ENCODE measurements at regions not wholly inside any gene's neighbourhood (a gene's known extent, or its start where the extent isn't known, plus 50 kb on each side); places are given as distances from the start of the nearest gene placed in this dataset.

- H3K4me1 ChIP-seq, result peaks cover 0 to 4% (median 0%) of the 10 kb centered on the region in 4 donors
- no peak for DNase-seq (ENCODE audit: extremely low spot score)
- TF ChIP-seq POLR2AphosphoS5 (IDR thresholded peaks at IDR 0.05) (no peak), POLR2A (IDR thresholded peaks at IDR 0.05; ENCODE audit: low read depth) (no peak), EP300 (IDR thresholded peaks at IDR 0.05) (no peak), CTCF (IDR thresholded peaks at IDR 0.05) (no peak)
- no peaks in the 10 kb centered on the region for H3K9me3 ChIP-seq
- H3K4me3 ChIP-seq, result no peak overlapping the region
- no peaks in the 10 kb centered on the region for H3K36me3 ChIP-seq
- intact Hi-C loops (cut with DNase I), result no loop called here
- no peaks in the 10 kb centered on the region for H3K27me3 ChIP-seq
- WGBS, result 71% methylated on average over 11 of the region's 11 CpGs
- no peak overlapping the region for H3K27ac ChIP-seq (replicated peaks in 1 of 4)
Measured at GRCh38 chr3:178244733-178245709, 291.2 kb upstream of the KCNMB2 start.

- H3K36me3 ChIP-seq, result no peaks in the 10 kb centered on the region
Measured at GRCh38 chr3:178246004-178246403, 290.2 kb upstream of the KCNMB2 start.

GRCh38 chr3:178255315-178255714 lies 280.9 kb upstream of the KCNMB2 start:
- H3K27ac ChIP-seq (replicated peaks in 1 of 4), result no peak overlapping the region
- H3K36me3 ChIP-seq, result no peaks in the 10 kb centered on the region
- no peaks in the 10 kb centered on the region for H3K27me3 ChIP-seq
- H3K4me1 ChIP-seq, result no peaks in the 10 kb centered on the region
- intact Hi-C loops (cut with DNase I), result no loop called here
- no peak overlapping the region for H3K4me3 ChIP-seq
- no peak for DNase-seq (ENCODE audit: extremely low spot score)
- TF ChIP-seq CTCF (IDR thresholded peaks at IDR 0.05) (no peak), EP300 (IDR thresholded peaks at IDR 0.05) (no peak), POLR2AphosphoS5 (IDR thresholded peaks at IDR 0.05) (no peak), POLR2A (IDR thresholded peaks at IDR 0.05; ENCODE audit: low read depth) (no peak)
- WGBS, result 72% methylated on average over 2 of the region's 2 CpGs
- H3K9me3 ChIP-seq, result no peaks in the 10 kb centered on the region

More at GRCh38 chr3:178246004-178246403, 290.2 kb upstream of the KCNMB2 start:
- Histone ChIP-seq H3K9me3 (no peaks in the 10 kb centered on the region), H3K27me3 (no peaks in the 10 kb centered on the region), H3K4me1 (peaks cover 0 to 4% (median 0%) of the 10 kb centered on the region in 4 donors), H3K27ac (replicated peaks in 1 of 4) (no peak overlapping the region), H3K4me3 (no peak overlapping the region)
- no peak for DNase-seq (ENCODE audit: extremely low spot score)
- intact Hi-C loops (cut with DNase I), result no loop called here
- TF ChIP-seq POLR2AphosphoS5 (IDR thresholded peaks at IDR 0.05), result no peak
- no peak for TF ChIP-seq CTCF (IDR thresholded peaks at IDR 0.05)
- no peak for TF ChIP-seq POLR2A (IDR thresholded peaks at IDR 0.05; ENCODE audit: low read depth)
- no peak for TF ChIP-seq EP300 (IDR thresholded peaks at IDR 0.05)
- WGBS, result 94% methylated on average over 3 of the region's 3 CpGs

- Histone ChIP-seq H3K36me3 (no peaks in the 10 kb centered on the region), H3K27ac (replicated peaks in 1 of 4) (no peak overlapping the region), H3K4me1 (peaks cover 0 to 7% (median 0%) of the 10 kb centered on the region in 4 donors), H3K4me3 (no peak overlapping the region), H3K9me3 (no peaks in the 10 kb centered on the region), H3K27me3 (no peaks in the 10 kb centered on the region)
- intact Hi-C loops (cut with DNase I), result no loop called here
- no peak for TF ChIP-seq POLR2A (IDR thresholded peaks at IDR 0.05; ENCODE audit: low read depth)
- TF ChIP-seq CTCF (IDR thresholded peaks at IDR 0.05), result no peak
- no peak for TF ChIP-seq POLR2AphosphoS5 (IDR thresholded peaks at IDR 0.05)
- TF ChIP-seq EP300 (IDR thresholded peaks at IDR 0.05), result no peak
- DNase-seq (ENCODE audit: extremely low spot score), result no peak
- 87% methylated on average over 4 of the region's 4 CpGs for WGBS
Measured at GRCh38 chr3:178257491-178257890, 278.7 kb upstream of the KCNMB2 start.
